Mesendoderm (in vitro differentiated cells): ENCODE measurements at regions not wholly inside any gene's neighbourhood (a gene's known extent, or its start where the extent isn't known, plus 50 kb on each side); places are given as distances from the start of the nearest gene placed in this dataset.
"Not testable (repeated sequence)": the region's sequence is repeated elsewhere in the genome, so short reads cannot be mapped to it uniquely, and the experiment has no call there.

ENCODE experiments used
- DNase-seq: peaks from one replicate; pipeline ENCODE4 v3.0.0; 2013
- H2AK5ac ChIP-seq: 2 replicates; pipeline ENCODE4 v1.6.1; 2013; ENCODE audit warnings: low read length, inconsistent platforms
- H2BK120ac ChIP-seq: 2 replicates; pipeline ENCODE4 v1.6.1; 2013; ENCODE audit warnings: low read depth, mild to moderate bottlenecking, low read length, moderate library complexity, mixed read lengths
- H2BK15ac ChIP-seq: replicated peaks from 2 replicates; pipeline ENCODE4 v1.6.1; 2013; ENCODE audit warnings: low read depth, mild to moderate bottlenecking, moderate library complexity
- H2BK5ac ChIP-seq: 2 replicates; pipeline ENCODE4 v1.6.1; 2013; ENCODE audit warnings: low read length, inconsistent platforms
- H3K18ac ChIP-seq: 2 replicates; pipeline ENCODE4 v1.6.1; 2013; ENCODE audit warnings: mild to moderate bottlenecking, low read length, mixed read lengths
- H3K23ac ChIP-seq: one replicate; pipeline ENCODE4 v1.6.1; 2013; ENCODE audit warnings: low read length
- H3K27ac ChIP-seq: 2 replicates; pipeline ENCODE4 v1.5.1; 2013; ENCODE audit warnings: low read depth, mild to moderate bottlenecking, inconsistent platforms, low read length, moderate library complexity
- H3K27me3 ChIP-seq: 2 replicates; pipeline ENCODE4 v1.6.1; 2013; ENCODE audit warnings: low read length, control low read depth, mild to moderate bottlenecking, inconsistent platforms; ENCODE audit not compliant: insufficient read depth, poor library complexity
- H3K36me3 ChIP-seq: 2 replicates; pipeline ENCODE4 v1.6.1; 2013; ENCODE audit warnings: low read length, inconsistent platforms; ENCODE audit not compliant: control insufficient read depth, insufficient read depth
- H3K4ac ChIP-seq: one replicate; pipeline ENCODE4 v1.6.1; 2013; ENCODE audit warnings: low read depth, mild to moderate bottlenecking, low read length, moderate library complexity
- H3K4me1 ChIP-seq: 2 replicates; pipeline ENCODE4 v1.6.1; 2013; ENCODE audit warnings: low read depth, low read length, inconsistent platforms; ENCODE audit not compliant: control insufficient read depth
- H3K4me2 ChIP-seq: 2 replicates; pipeline ENCODE4 v1.6.1; 2013; ENCODE audit warnings: low read length
- H3K4me3 ChIP-seq: 2 replicates; pipeline ENCODE4 v1.5.1; 2013; ENCODE audit warnings: mild to moderate bottlenecking, low read length
- H3K56ac ChIP-seq: one replicate; pipeline ENCODE4 v1.6.1; 2013; ENCODE audit warnings: low read length
- H3K79me1 ChIP-seq: 2 replicates; pipeline ENCODE4 v1.6.1; 2013; ENCODE audit warnings: low read length, inconsistent platforms
- H3K79me2 ChIP-seq: 2 replicates; pipeline ENCODE4 v1.6.1; 2013; ENCODE audit warnings: mild to moderate bottlenecking, low read length; ENCODE audit not compliant: control insufficient read depth, insufficient read depth
- H3K9ac ChIP-seq: 2 replicates; pipeline ENCODE4 v1.6.1; 2013; ENCODE audit warnings: low read length, inconsistent platforms
- H4K5ac ChIP-seq: one replicate; pipeline ENCODE4 v1.6.1; 2013; ENCODE audit warnings: low read length
- H4K8ac ChIP-seq: one replicate; pipeline ENCODE4 v1.6.1; 2013; ENCODE audit warnings: low read depth, mild to moderate bottlenecking, control low read depth, low read length, moderate library complexity
- WGBS: extraction: QIAGEN DNeasy Blood & Tissue Kit; methylation state at CpG from one replicate; pipeline ENCODE4 v1.1.7; 2013; ENCODE audit warnings: low lambda C conversion rate, missing lambda C conversion rate; ENCODE audit not compliant: insufficient coverage; ENCODE audit errors: extremely low coverage; 5-methylcytosine and 5-hydroxymethylcytosine counted together

- no CpG with 5 or more reads among the region's 5 CpGs for WGBS
- no peak overlapping the region for H2BK15ac ChIP-seq
- no peaks in the 10 kb centered on the region for H3K79me2 ChIP-seq
- H3K4me2 ChIP-seq: no peak overlapping the region
- H4K8ac ChIP-seq: no peak overlapping the region
- H3K27ac ChIP-seq: no peak overlapping the region
- no peaks in the 10 kb centered on the region for H3K4me1 ChIP-seq
- no peak for DNase-seq
- no peak overlapping the region for H3K9ac ChIP-seq
- no peak overlapping the region for H3K23ac ChIP-seq
- H3K4me3 ChIP-seq: no peak overlapping the region
- H2BK120ac ChIP-seq: no peak overlapping the region
- no peak overlapping the region for H2AK5ac ChIP-seq
- H3K18ac ChIP-seq: no peak overlapping the region
- H3K36me3 ChIP-seq: no peaks in the 10 kb centered on the region
- H3K79me1 ChIP-seq: no peaks in the 10 kb centered on the region
- no peak overlapping the region for H2BK5ac ChIP-seq
- H3K56ac ChIP-seq: no peak overlapping the region
- no peaks in the 10 kb centered on the region for H3K27me3 ChIP-seq
- H3K4ac ChIP-seq: no peak overlapping the region
- no peak overlapping the region for H4K5ac ChIP-seq
Observed at GRCh38 chr7:149638566-149639320, 134.6 kb downstream of the ZNF467 start.

GRCh38 chr7:149637911-149638565, 135.3 kb downstream of the ZNF467 start:
- Histone ChIP-seq H2BK15ac (no peak overlapping the region), H2AK5ac (no peak overlapping the region)
- no peak for DNase-seq

GRCh38 chr7:149635561-149636329, 137.6 kb downstream of the ZNF467 start:
- Histone ChIP-seq H3K4me1 (no peaks in the 10 kb centered on the region), H3K79me2 (no peaks in the 10 kb centered on the region), H3K36me3 (no peaks in the 10 kb centered on the region), H3K9ac (no peak overlapping the region), H2BK5ac (no peak overlapping the region), H3K56ac (no peak overlapping the region), H3K4ac (no peak overlapping the region), H2AK5ac (no peak overlapping the region), H3K4me2 (no peak overlapping the region), H4K8ac (no peak overlapping the region), H3K79me1 (no peaks in the 10 kb centered on the region), H3K23ac (no peak overlapping the region), H4K5ac (no peak overlapping the region), H3K27me3 (no peaks in the 10 kb centered on the region), H3K27ac (no peak overlapping the region), H2BK15ac (no peak overlapping the region), H3K4me3 (no peak overlapping the region), H3K18ac (no peak overlapping the region), H2BK120ac (no peak overlapping the region)
- peak; percentile 94 for DNase-seq
- no CpG with 5 or more reads among the region's 10 CpGs for WGBS

More at GRCh38 chr7:149637911-149638565, 135.3 kb downstream of the ZNF467 start:
- Histone ChIP-seq H3K36me3 (no peaks in the 10 kb centered on the region), H3K79me1 (no peaks in the 10 kb centered on the region), H2BK120ac (no peak overlapping the region), H4K5ac (no peak overlapping the region), H3K23ac (no peak overlapping the region), H3K4me3 (no peak overlapping the region), H3K27me3 (no peaks in the 10 kb centered on the region), H3K18ac (no peak overlapping the region), H4K8ac (no peak overlapping the region), H3K56ac (no peak overlapping the region), H3K4me1 (no peaks in the 10 kb centered on the region), H2BK5ac (no peak overlapping the region), H3K27ac (no peak overlapping the region), H3K79me2 (no peaks in the 10 kb centered on the region), H3K4me2 (no peak overlapping the region), H3K4ac (no peak overlapping the region), H3K9ac (no peak overlapping the region)
- WGBS: no CpG with 5 or more reads among the region's 9 CpGs

DNA sequence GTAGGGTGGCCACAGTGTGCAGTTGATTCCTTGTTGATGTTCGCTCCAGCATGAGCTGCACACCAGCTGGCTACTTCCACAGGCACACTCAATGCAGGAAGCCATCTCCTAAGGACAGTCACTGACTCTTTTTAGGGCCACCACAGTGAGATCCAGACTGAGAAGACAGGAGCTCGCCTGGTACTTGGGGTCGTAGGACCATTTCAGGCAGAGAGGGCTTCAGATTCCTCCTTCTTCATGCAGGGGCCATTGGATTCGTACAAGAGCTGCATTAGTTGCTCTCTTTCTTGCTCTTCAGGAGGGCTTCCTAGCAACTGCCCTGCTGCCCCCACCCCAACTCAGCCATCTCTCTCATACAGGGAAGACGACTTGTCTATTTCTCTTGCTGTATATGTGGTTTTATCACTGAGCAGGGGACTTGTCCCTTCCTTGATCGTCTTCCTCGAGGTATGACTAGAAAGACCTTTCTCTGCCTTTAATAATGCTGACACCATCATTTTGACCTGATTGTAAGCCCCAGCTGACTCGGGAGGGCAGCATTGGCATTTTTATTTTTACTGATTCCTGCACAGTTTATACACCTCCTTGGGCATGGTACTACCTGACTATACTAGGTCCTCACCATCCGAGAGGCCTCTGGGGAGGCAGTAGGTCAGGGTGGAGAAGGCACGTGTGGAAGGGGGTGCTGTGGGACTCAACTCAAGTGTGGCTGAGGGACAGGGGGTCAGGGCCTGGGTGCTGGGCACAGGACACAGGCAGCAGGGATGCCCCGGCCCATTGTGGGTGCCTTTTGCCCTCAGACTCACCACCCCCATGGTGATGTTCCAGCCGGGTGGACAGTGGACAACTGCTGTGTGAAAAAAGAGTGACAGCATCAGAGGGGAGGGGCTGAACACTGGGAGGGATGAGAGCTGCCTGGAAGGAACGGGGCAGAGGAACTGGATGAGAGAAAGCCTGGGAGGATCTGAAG, 136.7 kb upstream of the ZNF746 start:
- Histone ChIP-seq H2BK15ac (no peak overlapping the region), H3K56ac (no peak overlapping the region), H3K4me2 (no peak overlapping the region), H3K36me3 (no peaks in the 10 kb centered on the region), H3K4me3 (no peak overlapping the region), H3K9ac (no peak overlapping the region), H4K5ac (no peak overlapping the region), H2BK5ac (no peak overlapping the region), H2AK5ac (no peak overlapping the region), H3K27ac (no peak overlapping the region), H3K4me1 (no peaks in the 10 kb centered on the region), H4K8ac (no peak overlapping the region), H2BK120ac (no peak overlapping the region), H3K18ac (no peak overlapping the region), H3K27me3 (no peaks in the 10 kb centered on the region), H3K79me2 (no peaks in the 10 kb centered on the region), H3K23ac (peak overlapping the region; percentile 45), H3K4ac (no peak overlapping the region), H3K79me1 (no peaks in the 10 kb centered on the region)
- WGBS: no CpG with 5 or more reads among the region's 13 CpGs
- DNase-seq: no peak

- H3K27ac ChIP-seq, H2AK5ac ChIP-seq, H3K79me1 ChIP-seq: not testable (repeated sequence)
Observed at GRCh38 chr7:149628361-149629149, 130.9 kb upstream of the ZNF746 start.

More at GRCh38 chr7:149628361-149629149, 130.9 kb upstream of the ZNF746 start:
- not testable (repeated sequence) for H3K4ac ChIP-seq, H3K23ac ChIP-seq, H3K4me3 ChIP-seq, DNase-seq, H3K27me3 ChIP-seq, H3K79me2 ChIP-seq, H4K5ac ChIP-seq, H3K4me2 ChIP-seq, H2BK5ac ChIP-seq, H3K9ac ChIP-seq, H3K18ac ChIP-seq, H2BK15ac ChIP-seq, H3K36me3 ChIP-seq, H3K4me1 ChIP-seq, H3K56ac ChIP-seq, H4K8ac ChIP-seq, H2BK120ac ChIP-seq
- WGBS: no CpG with 5 or more reads among the region's 11 CpGs
